ENCODE measurements at regions not wholly inside any gene's neighbourhood (a gene's known extent, or its start where the extent isn't known, plus 50 kb on each side); places are given as distances from the start of the nearest gene placed in this dataset.

- TF ChIP-seq CTCF (IDR thresholded peaks at IDR 0.05) (no peak), EZH2 (IDR thresholded peaks at IDR 0.05; ENCODE audit: borderline replicate concordance, insufficient read depth, low read depth, low read length, poor library complexity, severe bottlenecking) (no peak)
Observed at GRCh38 chr13:111908361-111908760, 158.6 kb upstream of the SOX1 start.

All from B cell (primary cell).